Fibroblast of the aortic adventitia (primary cell): ENCODE measurements at regions not wholly inside any gene's neighbourhood (a gene's known extent, or its start where the extent isn't known, plus 50 kb on each side); places are given as distances from the start of the nearest gene placed in this dataset.

Experiments
- DNase-seq: peaks from one replicate; pipeline ENCODE4 v3.0.0-alpha.2; 2010; ENCODE audit warnings: low read depth
- H3K4me3 ChIP-seq: 2 replicates; pipeline ENCODE4 v1.5.1; 2011; ENCODE audit warnings: low read depth, mild to moderate bottlenecking, control low read depth, low read length, moderate library complexity
- TF ChIP-seq, protein P1 (sequence below): IDR thresholded peaks from 2 replicates; pipeline ENCODE4 v1.5.1; 2011; ENCODE audit warnings: mild to moderate bottlenecking, low read length, control low read depth, inconsistent platforms; ENCODE audit not compliant: insufficient read depth

DNA sequence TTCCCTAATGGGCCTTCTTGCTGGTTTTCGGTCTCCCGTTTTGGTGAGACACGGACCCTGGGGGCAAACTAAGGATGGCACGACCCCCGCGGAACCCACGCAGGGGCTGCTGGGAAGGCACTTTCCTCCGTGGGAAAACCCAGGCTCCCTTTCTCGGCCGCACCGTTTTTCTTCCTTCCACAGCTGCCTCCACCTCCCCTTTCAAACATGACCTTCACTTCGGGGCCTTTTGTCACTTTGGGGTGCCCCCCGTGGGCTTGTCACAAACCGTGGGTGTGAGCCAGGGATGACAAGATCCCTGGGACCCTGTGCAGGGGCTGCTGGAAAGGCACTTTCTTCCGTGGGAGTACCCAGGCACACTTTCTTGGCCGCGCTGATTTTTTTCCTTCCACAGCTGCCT is 268.7 kb downstream of the ALG10 start:
- DNase-seq: no peak
- H3K4me3 ChIP-seq: no peak overlapping the region
- TF ChIP-seq, protein P1, sequence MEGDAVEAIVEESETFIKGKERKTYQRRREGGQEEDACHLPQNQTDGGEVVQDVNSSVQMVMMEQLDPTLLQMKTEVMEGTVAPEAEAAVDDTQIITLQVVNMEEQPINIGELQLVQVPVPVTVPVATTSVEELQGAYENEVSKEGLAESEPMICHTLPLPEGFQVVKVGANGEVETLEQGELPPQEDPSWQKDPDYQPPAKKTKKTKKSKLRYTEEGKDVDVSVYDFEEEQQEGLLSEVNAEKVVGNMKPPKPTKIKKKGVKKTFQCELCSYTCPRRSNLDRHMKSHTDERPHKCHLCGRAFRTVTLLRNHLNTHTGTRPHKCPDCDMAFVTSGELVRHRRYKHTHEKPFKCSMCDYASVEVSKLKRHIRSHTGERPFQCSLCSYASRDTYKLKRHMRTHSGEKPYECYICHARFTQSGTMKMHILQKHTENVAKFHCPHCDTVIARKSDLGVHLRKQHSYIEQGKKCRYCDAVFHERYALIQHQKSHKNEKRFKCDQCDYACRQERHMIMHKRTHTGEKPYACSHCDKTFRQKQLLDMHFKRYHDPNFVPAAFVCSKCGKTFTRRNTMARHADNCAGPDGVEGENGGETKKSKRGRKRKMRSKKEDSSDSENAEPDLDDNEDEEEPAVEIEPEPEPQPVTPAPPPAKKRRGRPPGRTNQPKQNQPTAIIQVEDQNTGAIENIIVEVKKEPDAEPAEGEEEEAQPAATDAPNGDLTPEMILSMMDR: no peak

DNA sequence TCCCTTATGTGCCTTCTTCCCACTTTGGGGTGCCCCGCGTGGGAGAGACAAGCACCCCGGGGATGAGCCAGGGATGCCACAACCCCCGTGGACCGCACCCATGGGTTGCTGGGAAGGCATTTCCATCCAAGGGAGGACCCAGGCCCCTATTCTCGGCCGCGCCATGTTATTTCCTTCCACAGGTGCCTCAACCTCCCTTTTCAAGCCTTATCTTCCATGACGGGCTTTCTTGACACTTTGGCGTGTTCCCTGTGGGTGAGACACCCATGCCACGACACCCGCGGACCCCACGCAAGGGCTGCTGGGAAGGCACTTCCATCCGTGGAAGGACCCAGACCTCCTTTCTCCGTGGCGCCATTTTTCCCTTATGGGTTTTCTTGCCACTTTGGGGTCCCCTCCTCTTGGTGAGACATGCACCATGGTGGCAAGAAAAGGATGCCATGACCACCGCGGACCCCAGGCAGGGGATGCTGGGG is 269.2 kb downstream of the ALG10 start:
- TF ChIP-seq, protein P1: no peak
- no peak overlapping the region for H3K4me3 ChIP-seq
- DNase-seq: no peak

DNA sequence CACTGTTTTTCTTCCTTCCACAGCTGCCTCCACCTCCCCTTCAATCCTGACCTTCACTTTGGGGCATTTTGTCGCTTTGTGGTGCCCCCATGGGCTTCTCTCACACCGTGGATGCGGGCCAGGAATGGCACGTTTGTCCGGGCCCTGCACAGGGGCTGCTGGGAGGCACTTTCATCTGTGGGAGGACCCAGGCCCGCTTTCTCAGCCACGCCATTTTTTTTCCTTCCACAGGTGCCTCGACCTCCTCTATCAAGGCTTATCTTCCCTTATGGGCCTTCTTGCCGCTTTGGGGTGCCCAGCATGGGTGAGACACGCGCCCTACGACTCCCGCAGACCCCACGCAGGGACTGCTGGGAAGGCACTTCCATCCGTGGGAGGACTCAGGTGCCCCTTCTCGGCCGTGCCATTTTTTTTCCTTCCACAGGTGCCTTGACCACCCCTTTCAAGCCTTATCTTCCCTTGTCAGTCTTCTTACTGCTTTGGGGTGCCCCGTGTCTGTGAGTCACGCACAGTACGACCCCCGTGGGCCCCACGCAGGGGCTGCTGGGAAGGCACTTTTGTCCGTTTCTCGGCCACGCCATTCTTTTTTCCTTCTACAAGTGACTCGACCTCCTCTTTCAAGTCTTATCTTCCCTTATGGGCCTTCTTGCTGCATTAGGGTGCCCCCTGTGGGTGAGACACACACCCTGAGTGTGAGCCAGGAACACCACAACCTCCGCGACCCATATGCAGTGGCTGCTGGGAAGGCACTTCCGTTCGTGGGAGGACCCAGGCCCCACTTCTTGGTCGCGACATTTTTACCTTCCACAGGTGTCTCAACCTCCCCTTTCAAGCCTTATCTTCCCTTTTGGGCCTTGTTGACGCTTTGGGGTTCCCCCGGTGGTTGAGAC is 270.7 kb downstream of the ALG10 start:
- no peak for DNase-seq
- TF ChIP-seq, protein P1: no peak
- H3K4me3 ChIP-seq: no peak overlapping the region

DNA sequence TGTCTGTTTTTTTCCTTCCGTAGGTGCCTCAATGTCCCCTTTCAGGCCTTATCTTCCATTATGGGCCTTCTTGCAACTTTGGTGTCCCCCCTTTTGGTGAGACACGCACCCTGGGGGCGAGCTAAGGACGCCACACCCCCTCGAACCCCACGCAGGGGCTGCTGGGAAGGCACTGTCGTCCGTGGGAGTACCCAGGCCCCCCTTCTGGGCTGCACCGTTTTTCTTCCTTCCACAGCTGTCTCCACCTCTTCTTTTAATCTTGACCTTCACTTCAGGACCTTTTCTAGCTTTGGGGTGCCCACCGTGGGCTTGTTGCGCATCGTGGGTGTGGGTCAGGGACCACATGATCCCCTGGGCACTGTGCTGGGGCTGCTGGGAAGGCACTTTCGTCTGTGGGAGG is 271.8 kb downstream of the ALG10 start:
- no peak for DNase-seq
- TF ChIP-seq, protein P1: no peak
- H3K4me3 ChIP-seq: no peak overlapping the region

DNA sequence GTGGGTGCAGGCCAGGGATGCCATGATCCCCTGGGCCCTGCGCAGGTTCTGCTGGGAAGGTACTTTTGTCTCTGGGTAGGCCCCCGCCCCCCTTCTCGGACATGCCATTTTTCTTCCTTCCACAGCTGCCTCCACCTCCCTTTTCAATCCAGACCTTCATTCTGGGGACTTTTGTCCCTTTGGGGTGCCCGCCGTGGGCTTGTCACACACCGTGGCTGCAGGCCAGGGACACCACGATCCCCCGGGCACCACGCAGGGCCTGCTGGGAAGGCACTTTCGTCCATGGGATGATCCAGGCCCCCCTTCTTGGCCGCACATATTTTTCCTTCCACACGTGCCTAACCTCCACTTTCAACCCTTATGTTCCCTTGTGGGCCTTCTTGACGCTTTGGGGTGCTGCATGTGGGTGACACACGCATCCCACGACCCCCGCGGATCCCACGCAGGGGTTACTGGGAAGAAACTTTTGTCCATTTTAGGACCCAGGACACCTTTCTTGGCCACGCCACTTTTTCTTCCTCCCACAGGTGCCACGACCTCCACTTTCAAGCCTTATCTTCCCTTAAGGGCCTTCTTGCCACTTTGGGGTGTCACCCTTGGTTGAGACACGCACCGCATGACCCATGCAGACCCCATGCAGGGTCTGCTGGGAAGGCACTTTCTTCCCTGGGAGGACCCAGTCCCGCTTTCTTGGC is 272.5 kb downstream of the ALG10 start:
- DNase-seq: no peak
- TF ChIP-seq, protein P1: no peak

DNA sequence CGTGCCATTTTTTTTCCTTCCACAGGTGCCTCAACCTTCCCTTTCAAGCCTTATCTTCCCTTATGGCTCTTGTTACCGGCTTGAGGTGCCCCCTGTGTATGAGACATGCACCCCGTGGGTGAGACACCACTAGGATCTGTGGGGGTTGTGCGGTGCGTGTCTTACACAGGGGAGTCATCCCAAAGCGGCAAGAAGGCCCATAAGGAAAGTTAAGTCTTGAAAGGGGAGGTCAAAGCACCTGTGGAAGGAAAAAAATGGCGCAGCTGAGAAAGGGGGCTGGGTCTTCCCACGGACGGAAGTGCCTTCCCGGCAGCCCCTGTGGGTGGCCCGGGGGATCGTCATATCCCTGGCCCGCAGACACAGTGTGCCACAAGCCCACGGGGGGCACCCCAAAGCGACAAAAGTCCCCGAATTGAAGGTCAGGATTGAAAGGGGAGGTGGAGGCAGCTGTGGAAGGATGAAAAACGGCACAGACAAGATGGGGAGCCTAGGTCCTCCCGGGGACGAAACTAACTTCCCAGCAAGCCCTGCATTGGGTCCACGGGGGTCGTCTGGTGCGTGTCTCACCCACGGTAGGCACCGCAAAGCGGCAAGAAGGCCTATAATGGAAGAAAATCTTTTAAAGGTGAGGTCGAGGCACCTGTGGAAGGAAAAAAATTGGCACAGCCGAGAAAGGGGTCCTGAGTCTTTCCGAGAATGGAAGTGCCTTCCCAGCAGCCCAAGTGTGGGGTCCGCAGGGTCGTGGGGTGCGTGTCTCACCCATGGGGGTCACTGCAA is 273.3 kb downstream of the ALG10 start:
- no peak overlapping the region for H3K4me3 ChIP-seq
- TF ChIP-seq, protein P1: no peak
- no peak for DNase-seq

More for the DNA sequence above, 272.5 kb downstream of the ALG10 start:
- H3K4me3 ChIP-seq: no peak overlapping the region
